Activated CD4-positive, alpha-beta T cell treated with anti-CD3 and anti-CD28 coated beads, Interleukin-2, Interleukin-6, amounts not matched to agents 100 ng/mL and 50 ng/mL, durations not matched to agents 16 hours and 8 hours (primary cell): ENCODE measurements at regions not wholly inside any gene's neighbourhood (a gene's known extent, or its start where the extent isn't known, plus 50 kb on each side); places are given as distances from the start of the nearest gene placed in this dataset.
A peak's percentile ranks its signal among the peaks of the same experiment; 100 is the strongest.
"Not testable (repeated sequence)": the region's sequence is repeated elsewhere in the genome, so short reads cannot be mapped to it uniquely, and the experiment has no call there.

ENCODE experiments used
- DNase-seq: peaks from one replicate; pipeline ENCODE4 v3.0.0-alpha.2; 2020

GRCh38 chr5:39726467-39726866 lies 301.7 kb upstream of the DAB2 start:
- DNase-seq = no peak

- no peak for DNase-seq
Measured at GRCh38 chr5:39721394-39721793, 296.6 kb upstream of the DAB2 start.

GRCh38 chr5:39720136-39720535 lies 295.4 kb upstream of the DAB2 start:
- DNase-seq = no peak

GRCh38 chr5:39717176-39717897 lies 292.6 kb upstream of the DAB2 start:
- DNase-seq = no peak

DNA sequence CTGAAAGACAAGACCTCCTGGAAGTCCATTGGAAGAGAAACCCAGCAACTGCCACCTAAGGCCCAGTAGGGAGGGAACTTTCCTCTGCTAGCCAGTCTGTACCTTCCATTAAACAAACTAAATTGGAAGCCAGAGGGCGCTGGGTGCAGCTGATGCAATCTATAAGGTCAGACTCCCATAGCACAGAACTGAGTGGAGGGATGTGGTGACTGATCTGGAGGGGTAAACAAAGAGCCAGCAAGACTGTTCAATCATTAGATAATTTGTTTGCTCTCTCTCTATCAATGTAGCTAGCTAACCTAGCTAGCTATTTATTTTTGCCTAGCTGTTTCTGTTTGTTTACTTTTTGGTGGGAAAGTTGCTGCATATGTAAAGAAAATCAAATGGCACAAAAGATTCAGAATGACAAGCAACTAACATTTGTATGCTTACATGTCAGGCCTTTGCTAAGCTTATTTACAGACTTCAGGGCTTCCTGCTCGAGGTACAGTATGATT lies 291.8 kb upstream of the DAB2 start:
- peak; percentile 60 for DNase-seq

- DNase-seq = peak; percentile 63
Measured at GRCh38 chr5:39714036-39714698, 289.4 kb upstream of the DAB2 start.

- DNase-seq = no peak
Measured at GRCh38 chr5:39713250-39713916, 288.6 kb upstream of the DAB2 start.

GRCh38 chr5:39712316-39713249 lies 287.8 kb upstream of the DAB2 start:
- no peak for DNase-seq

DNA sequence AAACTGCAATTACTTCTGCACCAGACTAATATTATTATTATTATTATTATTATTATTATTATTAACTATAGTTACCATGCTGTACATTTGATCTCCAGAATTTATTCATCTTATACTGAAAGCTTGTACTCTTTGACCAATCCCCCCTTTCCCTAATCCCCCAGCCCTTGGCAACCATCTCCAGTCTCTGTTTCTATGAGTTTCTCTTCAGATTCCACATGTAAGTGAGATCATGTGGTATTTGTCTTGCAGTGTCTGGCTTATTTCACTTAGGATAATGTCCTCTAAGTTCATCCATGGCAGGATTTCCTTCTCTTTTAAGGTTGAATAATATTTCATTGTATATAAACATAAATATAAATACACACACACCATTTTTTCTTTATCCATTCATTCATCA lies 287.0 kb upstream of the DAB2 start:
- no peak for DNase-seq

GRCh38 chr5:39709032-39709431 lies 284.3 kb upstream of the DAB2 start:
- DNase-seq = no peak

DNA sequence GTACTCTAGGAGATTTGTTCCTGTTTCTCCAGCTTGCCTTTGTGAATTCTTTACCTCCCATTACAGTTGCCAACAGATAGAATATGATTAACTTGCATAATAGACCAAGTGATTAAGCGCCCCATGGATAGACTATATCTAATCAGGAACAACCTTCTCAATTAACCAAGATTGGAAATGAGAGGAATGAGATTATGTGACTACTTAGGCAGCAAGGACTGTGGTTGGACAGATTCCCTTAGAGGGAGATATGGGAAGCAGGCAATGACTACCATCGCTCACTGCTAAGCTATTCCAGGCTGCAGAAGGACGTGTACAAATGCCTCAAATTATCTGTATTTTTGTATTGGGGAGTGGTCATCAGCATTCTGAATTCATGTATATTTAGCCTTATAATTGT lies 278.1 kb upstream of the DAB2 start:
- DNase-seq = no peak

DNA sequence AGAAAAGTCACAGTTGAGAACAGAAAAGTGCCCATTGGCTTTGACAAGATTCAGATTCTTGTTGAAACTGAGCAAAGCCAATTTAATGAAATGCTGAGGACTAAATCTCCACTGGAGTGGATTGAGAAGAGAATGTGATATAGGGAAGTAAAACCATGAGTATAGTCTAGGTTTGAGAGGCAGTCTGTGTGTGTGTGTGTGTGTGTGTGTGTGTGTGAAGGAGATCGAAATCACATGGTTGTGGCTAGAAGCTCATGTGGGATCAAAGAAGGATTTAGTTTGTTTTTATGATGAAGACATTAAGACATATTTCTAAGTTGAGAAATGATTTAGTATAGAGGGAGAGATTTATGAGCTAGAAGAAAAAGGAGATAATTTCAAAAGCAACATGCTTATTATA lies 275.7 kb upstream of the DAB2 start:
- no peak for DNase-seq

DNA sequence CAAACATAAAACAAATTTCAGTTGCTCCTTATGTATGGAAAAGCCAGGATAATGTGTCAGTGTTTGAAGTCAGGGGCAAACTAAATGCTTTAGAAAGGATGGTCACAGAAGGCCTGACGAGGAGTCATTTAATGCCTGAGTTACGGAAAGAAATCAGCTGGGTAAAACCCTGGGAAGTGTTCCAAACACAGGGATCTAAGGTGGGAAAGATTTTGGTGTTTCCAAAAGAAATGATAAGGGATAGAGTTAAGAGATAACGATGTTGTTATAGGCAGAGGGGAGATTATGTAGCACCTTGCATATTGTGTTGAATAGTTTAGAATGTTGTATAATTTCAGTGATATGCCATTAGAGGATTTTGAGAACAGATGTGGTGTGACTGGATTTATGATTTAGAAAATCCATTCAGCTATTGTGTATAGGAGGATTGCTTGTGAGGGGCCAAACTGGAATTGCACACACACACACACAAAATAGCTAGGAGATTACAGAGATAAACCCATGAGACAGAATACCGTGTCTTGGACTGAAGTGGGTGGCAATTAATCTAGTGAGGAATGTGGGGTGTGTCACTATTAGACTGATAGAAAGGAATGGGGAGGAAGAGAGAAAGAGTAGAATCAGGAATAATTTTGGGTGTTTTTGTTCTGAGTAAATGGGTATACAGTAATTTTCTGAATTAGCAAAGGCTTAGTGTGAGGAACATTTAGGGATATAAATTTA lies 274.2 kb upstream of the DAB2 start:
- no peak for DNase-seq

- DNase-seq = no peak
Measured at GRCh38 chr5:39697881-39698280, 273.1 kb upstream of the DAB2 start.

DNA sequence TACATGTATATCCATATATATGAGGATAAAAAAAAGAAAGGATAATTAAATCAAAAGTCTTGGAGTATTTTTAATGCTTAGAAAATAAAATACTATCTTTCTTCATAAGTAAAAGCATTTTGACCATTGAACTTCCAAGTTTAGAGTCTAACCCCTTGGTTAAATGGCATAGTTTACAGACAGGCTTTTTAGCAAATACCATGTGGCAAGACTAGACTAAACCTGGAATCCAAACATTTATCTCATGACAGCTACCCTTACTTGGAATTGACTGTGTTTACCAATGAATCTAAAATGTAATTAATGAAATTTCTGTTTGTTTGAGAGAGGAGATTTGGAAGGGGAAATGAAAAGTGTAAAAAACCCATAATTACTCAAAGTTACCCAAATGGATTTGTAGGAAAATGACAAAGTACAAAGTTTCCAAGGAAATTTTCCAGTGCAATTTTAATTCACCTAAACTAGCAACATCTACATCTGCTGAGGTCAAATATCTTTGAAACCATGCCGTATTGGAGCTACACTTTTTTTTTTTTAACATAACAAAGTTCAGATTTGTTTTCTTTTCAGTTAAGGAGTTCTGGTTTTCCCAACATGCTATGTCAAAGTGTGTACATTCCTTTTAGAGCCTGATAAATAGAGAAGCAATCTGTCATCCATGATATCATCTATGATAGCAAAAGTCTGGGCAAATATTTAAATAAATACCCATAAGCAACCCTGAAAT lies 272.1 kb upstream of the DAB2 start:
- DNase-seq = no peak

DNA sequence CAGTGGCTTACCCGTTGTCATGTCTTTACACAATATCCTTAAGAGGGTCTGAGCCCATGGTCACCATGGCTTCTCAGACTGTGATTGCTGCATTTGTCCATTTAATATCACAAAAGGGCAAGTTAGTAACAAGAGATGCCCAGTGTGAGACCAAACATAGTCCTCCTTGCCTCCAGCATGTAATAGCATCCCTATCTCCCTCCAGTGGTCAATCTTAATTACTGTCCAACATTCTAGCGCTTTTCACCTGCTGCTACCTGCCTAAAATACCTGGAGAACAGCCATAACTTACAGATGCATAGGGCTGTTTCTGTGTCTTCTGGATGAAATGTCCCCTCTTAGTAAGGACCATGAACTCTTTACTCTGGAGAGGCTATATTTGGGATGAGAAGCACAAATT lies 267.2 kb upstream of the DAB2 start:
- DNase-seq = no peak

GRCh38 chr5:39691136-39691535 lies 266.4 kb upstream of the DAB2 start:
- no peak for DNase-seq

- no peak for DNase-seq
Measured at GRCh38 chr5:39689919-39690318, 265.1 kb upstream of the DAB2 start.

DNA sequence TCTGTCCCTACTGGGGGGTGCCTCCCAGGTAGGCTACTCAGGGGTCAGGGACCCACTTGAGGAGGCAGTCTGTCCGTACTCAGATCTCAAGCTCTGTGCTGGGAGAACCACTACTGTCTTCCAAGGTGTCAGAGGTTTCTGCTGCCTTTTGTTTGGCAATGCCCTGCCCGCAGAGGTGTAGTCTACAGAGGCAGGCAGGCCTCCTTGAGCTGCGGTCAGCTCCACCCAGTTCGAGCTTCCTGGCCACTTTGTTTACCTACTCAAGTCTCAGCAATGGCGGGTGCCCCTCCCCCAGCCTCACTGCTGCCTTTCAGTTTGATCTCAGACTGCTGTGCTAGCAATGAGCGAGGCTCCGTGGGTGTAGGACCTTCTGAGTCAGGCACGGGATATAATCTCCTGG lies 263.1 kb upstream of the DAB2 start:
- not testable (repeated sequence) for DNase-seq

- no peak for DNase-seq
Measured at GRCh38 chr5:39680213-39680612, 255.4 kb upstream of the DAB2 start.

- no peak for DNase-seq
Measured at GRCh38 chr5:39678534-39678933, 253.8 kb upstream of the DAB2 start.

DNA sequence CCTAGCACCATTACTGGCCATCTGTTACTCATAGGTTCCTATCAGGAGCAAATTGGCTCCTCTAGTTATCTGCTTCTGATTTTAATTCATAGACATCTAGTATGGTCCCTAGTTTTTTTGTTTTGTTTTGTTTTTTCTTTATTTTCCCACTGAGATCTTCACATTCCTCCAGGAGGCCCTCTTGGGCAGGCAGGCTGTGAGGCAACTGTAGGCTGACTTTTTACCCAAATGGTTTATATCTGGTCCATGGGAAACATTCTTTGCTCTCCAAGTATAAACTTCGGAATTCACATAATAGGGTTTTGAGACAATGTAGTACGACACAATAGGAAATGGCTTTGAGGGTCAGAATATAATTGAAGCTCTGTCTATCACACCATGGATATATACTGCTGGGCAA lies 250.9 kb upstream of the DAB2 start:
- no peak for DNase-seq
